ENCODE measurements at regions not wholly inside any gene's neighbourhood (a gene's known extent, or its start where the extent isn't known, plus 50 kb on each side); places are given as distances from the start of the nearest gene placed in this dataset.

DNA sequence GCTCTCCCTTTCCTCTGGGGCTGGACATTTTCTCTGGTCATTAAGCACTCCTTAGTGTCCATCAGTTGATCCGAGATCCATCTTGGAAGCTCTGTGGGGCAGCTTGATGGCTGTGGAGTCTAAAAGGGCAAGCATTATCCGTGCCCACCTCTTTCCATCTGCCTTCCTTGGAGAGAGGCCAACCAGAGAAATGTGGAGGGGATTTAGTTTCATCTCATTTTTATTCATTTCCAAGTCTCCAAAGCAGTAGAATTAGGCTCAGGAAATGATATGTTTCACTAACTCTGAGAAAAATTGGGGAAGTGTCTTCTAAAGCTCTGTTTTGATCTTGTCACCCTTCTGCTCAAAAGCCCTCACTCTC is 95.9 kb upstream of the KLHL25 start:
- DNase-seq: no peak

DNA sequence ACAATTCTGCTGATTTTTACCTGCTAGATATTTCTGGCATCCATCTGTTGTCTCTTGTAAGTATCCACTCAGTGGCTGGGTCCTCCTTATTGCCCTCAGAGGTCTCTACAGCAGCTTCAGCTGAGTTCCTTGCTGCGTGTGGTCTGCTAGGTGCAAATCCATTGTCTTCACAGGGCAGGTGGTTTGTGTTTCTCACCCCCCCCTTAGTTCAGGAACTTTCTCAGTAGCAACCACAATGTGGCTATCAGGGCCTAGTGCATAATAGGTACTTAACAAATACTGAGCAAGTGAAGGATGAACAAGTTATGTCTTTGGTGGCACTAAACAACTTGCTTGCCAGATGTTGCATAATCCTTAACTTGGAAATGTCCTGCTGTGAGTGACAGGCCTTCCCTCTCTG is 96.7 kb upstream of the KLHL25 start:
- DNase-seq: no peak

DNA sequence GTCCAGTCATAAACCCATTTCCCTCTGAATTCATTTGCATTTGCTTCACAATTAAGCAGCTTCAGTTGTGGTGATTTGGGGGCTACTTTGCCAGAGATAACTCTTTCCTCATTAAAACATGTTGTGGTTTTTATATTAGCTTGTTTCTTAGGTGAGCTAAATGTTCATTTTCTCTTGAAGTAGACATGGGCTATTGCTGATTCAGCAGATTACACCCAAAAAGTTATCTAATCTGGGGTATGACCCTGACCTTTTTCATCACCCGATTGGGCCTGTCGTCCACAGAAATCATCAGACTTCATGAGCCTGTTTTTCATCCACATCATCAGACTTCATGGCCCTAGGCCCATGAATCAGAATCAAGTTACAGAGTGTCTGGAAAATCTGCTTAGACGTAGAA is 97.5 kb upstream of the KLHL25 start:
- no peak for DNase-seq

DNA sequence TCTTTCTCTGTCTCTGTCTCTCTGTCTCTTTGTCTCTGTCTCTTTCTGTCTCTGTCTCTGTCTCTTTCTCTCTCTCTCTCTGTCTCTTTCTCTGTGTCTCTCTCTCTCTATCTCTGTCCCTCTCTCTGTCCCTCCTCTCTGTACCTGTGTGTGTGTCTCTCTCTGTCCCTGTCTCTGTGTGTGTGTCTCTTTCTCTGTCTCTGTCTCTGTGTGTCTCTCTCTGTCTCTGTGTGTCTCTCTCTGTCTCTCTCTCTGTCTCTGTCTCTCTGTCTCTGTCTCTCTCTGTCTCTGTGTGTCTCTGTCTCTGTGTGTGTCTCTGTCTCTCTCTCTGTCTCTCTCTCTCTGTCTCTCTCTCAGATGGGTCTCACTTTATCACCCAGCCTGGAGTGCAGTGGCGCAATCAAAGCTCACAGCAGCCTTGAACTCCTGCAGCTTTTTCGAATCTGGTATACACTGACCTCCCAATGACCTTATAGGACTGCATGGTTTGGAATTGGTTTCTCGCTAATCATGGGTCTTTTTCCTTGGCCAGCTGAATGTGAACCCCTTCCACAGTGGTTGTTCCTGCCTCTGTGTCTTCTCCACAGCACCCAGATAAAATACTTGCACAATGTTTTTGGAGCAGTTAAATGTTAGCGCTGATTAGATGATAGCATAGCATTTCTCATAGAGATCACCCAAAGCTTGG is 102.6 kb upstream of the KLHL25 start:
- DNase-seq: no peak

DNA sequence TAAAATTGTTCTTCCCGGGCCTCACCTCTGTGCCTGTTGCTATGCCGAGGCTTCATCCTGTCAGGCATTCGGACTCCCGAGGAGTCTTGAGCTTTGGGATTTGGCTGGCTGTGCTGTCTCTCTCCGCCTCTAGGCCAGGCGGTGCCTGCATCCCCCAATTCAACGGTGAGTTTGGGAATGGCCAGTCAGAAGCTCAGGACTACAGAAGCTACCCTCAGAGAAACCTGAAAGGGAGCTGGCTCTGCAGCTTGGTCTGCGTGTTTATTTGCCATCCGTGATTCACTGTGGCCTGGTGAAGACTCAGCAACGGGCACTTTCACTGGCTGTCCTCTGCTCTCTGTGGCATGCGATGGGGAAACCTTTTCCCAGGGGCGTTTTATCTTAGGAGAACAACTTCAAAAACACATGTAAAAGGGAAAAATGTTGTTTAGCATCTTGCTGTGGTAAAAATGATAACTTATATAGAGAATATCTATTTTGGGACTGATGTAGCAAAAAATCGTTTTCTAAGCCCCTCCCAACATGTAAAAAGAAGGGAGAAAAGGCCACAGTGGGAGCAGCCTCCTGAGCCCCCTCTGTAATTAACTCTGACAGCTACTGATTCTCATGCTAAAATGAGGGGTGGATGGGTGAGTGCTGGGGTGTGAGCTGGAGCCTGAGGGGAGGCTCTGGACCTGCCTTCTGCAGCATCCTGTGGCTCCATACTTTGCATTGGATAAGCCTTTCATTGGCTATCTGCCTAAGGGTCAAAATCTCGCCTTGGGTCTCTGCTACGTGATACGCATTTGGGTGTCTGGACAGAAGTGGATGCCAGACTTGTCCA is 103.4 kb upstream of the KLHL25 start:
- no peak for DNase-seq

DNA sequence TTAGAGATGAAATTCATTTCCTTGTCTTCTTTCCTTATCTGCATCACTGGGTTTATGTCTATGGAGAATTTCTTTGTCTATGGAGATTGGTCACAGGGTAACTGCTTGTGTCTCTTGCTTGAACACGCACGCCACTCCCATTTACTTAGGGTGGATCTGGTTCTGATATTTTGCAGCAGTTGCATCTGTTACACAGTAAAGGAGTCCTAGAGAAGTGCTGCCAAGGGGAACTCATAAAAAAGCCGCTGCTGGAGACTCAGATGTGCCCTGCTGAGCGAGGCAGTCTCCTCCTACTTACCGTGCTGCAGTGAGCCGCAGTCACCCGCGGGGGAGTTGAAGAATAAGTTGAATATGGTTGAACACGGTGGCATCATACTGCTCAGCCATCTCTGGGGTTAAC is 105.2 kb upstream of the KLHL25 start:
- DNase-seq: no peak

DNA sequence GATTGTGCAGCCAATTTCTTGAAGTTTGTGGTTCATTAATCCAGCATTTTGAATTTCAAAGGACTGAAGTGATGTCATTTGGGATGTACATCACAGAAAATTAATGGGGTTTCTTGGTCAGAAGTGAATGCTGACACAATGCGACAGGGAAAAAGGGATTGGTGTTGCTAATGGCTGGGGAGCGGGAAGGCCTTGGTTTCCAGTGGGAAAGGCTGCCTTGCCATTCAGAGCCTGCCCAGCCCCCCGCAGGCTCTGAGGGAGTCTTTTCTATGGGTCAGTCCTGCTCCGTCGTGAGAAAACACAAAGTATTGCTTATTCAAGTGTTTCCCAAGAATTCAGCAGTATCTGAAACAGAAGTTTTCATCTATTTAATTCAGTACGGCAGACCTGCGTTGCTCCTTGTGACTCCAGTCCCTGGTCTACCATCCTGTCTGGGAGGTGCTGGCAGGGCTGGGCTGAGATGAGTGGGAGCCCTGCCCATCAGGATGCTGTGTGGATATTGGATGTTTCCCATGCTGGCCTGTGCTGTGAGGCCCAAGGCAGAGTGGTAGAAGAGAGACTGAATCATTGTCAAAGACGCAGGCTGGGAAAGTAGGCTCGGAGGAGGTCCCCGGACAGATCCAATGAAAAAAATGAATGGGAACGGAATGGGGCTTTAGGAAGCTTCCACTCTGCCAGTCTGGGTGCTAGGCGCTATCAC is 111.2 kb upstream of the KLHL25 start:
- DNase-seq: no peak

DNA sequence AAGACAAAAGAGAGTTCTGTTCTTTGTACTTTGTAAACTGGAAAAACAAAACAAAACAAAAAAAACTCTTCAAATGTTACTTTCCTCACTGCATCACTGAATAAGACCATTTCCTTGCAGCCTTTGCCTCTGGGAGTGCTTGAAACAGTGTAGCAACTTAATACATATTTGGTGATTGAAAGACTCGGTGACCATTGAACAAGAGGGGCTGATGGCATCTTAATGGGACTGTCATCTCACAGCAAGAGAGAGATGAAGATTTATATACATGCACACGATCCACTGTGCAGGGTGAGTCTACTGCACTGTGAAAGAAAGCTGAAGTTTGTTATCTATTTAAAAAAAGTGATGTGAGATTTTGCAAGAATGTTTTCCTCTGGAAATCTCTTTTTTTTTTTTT is 111.9 kb upstream of the KLHL25 start:
- no peak for DNase-seq

DNA sequence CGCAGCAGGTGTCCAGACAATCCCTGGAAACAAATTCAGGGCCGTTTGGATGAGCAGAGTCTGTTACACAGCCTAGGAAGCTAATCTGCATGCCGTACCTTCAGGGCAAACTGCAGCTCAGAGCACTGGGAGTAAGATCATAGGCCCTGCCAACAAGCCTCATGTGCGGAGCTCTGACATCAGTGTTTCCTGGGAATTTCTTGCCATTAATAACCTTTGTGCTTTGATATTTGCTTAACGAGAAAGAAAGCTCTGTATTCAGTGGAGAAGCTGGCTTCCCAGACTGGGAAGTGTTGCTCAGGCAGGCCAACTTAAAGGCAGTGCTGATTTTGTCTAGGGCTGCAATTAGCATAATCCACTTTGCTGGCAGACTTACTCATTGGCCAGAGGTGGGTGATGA is 116.1 kb upstream of the KLHL25 start:
- DNase-seq: no peak

DNA sequence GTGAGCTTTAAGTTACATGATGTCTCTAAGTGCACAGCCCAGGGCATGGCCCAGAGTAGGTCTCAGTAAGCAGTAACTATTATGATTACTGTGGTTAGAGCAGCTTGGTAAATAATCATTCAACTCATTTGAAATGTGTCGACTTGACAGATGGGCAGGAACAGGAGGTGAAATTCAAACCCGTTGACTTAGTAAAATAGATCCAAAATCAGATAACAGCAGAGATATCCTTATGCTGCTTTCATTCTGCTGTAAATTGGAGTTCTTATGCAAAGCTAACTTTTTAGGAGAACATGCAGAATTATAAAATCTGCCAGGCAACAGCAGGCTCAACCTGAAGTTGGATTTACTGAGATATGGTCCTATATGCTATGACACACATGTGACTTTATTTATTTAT is 118.7 kb upstream of the KLHL25 start:
- DNase-seq: no peak

DNA sequence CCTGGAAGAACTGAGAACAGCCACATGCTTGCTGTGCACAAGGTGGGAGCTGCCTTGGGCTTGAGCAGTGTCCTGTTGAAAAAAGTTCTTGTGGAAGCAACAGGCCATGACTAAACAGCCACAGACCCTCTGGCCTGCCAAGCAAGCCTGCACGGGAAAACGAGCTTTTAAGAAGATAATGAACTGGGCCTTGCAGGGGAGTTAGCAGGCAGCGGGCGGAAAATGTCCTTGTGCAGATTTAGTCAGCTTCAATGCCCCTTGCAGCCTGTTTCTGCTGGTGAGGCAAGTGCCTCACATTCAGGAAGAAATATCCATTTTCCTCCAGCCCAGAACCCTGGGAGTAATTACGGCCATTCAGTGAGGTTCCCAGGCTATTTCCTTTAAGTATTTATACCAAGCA is 126.2 kb upstream of the KLHL25 start:
- no peak for DNase-seq

DNA sequence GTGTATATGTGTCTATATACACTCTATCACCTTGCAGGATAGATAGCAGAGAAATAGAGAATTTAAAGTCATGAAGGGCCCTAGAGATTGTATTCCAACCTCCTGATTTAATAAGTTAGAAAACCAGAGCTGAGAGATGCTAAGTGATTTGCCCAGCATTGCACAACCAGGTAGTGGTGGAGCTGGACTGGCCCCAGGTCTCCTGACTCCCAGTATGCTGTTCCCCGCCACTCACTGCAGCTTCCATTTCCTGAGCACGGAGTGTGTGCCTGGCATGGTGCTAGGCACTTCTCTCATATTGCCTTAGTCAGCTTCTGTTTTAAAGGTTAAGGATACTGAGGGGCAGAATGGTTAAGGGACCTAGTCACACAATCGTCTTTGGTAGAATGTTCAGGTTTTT is 129.4 kb upstream of the KLHL25 start:
- DNase-seq: no peak

DNA sequence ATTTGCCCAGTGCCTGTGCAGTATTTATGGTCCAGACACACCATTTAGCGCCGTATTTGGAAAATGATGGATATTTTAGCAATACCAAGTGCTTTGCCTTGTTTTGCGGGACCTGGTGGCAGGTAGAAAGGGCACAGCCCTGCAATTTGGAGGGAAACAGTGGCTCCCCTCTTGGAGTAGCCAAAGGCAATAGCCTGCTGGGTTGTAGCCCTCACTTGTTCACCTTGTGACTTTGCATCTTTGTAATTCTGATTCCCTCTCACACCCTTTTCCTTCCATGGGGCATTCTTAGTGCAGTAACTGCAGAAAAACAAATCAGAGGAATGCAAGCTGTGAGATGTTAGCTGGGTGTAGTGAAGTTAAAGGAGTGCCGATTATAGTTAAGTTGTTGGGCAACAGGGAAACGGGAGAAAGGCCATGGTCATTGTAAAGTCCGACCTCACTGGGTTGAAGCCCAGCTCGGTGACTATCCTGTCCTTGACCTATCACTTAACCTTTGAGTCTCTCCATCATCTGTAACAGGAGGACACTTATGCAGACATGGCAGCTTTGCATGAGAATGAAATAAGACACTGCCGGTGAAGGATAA is 131.0 kb upstream of the KLHL25 start:
- DNase-seq: no peak

DNA sequence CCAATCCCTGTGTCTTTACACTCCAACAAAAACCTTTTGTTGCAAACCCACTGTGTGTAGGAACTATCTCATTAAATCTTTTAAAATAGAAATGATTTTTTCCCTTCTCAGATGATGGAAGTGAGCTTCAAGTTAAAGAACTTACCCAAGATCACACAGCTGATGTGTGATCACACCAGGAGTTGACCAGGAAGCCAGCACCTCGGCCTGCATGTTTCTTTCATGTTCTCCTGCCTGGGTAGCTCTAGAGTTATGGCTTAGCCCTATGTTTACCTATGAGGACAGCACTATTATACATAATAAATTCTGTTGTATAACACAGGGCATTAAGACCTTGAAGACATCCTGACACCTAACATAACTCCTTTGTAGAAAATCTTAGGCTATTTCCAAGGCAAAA is 132.1 kb upstream of the KLHL25 start:
- no peak for DNase-seq

DNA sequence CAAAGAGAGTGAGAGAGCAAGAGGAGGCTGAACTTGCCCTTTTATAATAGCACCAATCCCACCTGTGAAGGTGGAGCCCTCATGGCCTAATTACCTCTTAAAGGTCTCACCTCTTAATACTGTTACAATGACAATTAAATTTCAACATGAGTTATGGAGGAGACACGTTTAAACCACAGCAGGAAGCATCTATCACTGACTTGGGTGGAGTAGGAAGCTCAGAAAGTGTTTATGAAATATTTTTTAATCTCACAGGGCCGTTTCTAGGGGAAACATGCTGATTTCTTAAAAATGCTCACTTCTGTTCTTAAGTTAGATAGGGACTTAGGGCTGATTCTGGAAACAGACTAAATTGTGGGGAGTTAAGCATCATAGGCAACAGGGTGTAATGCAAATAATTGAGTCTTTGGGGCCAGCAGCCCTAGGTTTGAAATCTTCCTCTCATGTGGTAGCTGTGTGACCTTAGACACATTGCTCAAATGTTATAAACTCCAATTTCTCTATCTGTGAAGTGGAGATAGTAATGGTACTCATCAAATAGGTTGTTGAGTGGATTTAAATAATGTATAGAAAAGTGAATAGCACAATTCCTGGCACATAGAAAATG is 133.3 kb upstream of the KLHL25 start:
- DNase-seq: no peak

DNA sequence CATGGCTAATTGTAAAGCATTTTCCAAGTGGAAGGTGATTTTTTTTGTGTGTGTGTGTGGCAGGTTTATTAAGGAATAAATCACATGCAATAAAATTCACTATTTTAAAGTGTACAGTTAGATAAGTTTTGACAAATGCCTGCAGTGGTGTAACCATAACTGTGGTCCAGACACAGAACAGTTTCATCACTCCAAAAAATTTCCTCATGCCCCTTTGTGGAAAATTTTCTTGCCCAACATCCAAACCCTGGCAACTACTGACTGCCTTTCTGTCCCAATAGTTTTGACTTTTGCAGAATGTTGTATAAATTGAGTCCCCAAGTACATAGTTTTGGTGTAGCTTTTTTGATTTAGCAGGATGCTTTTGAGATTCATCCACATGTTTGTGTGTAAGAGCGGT is 135.1 kb upstream of the KLHL25 start:
- no peak for DNase-seq

DNA sequence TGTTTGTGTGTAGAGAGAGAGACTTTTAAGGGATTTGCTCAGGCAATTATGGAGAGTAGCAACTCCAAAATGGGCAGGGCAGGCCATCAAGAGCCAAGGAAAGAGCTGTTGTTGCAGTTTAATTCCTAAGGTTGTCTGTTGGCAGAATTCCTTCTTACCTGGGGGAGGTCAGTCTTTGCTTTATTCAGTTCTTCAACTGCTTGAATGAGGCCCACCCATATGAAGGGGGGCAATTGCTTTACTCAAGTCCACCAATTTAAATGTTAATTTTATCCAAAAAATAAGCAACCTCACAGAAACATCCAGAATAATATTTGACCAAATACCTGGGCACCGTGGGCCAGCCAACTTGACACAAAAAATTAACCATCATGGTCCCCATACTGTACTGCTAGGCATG is 137.7 kb upstream of the KLHL25 start:
- no peak for DNase-seq

DNA sequence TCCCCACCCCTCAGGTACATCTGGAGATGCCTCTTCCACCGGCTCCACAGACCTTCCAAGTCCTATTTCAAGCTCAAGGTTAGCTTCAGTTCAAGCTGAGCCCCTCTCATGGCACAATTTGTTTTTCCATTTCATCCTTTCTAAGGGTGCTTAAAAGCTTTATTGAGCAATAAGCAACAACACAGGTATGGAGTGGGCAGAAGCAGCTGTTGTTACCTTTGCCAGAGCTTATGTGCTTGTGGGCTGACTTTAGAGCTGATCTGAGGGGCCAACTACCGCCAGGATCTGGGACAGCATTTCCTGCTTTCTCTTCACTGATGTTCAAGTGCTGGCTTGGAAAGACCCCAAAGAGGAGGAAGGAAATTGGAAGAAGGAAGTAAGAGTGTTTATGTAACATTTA is 140.0 kb upstream of the KLHL25 start:
- DNase-seq: no peak

DNA sequence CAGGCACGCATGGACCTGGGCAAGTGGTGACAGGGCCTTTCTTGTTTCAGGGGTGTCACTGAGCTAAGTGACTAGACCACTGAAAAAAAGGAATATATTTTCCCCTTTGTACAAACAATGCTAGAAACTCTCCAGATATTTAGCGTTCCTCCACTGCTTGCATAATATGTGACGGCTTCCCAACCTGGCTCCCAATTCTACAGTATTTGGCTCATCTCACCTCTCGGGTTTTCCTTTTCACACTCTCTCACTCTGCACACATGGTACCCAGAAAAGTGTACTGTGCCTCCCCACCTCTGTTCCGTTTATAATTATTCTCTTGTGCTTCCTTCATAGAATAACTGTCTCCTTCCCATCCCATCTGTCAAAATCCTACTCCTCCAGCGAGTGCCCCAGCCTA is 140.5 kb upstream of the KLHL25 start:
- no peak for DNase-seq

DNA sequence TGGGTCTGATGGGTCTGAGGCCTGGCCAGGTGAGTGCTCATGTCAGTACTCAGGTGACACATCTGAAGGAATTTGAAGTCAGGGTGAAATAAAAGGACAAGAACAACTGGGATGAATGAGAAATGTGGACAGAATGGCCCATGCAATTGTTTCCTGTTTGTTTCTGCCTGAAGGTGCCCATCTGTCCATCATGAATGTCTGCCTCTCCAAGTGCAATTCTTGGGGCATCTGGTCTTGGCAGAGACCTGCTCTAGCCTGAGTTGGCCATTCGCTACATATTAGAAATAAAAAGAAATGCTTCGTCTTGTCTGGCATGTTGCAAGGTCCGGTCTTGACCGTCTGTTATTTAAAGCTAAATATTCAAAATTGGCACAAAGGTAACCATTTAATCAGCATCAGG is 142.0 kb upstream of the AGBL1 start:
- no peak for DNase-seq

DNA sequence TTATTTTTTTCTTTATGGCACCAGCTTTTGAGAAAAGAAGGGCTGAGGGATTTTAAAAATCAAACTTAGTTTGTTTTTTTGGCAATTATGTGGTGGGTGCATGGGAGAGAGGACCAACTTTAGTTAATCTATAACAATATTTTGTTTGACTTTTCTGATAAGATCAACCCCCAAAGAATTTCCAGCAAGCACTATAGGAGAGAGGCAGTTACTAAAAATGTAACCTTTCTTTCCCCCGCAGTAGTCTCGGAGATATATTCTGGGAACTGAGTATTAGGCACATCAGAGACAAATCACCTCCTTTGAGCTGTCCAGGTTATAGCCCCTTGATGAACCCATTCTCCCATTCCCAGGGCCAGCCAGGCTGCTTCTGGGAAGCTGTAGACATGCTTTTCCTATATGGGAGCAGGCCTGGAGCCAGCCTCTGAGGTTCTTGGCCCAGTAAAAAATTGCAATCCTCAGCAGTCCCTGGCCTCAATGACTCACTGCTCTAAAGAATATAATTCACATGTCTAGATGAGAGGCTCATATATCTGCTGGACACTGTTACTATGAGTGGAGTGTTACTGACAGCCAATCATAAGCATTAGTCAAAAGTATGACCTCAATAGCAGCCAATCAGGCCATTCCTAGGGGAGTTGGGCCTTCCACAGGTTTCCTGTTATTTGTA is 138.3 kb upstream of the AGBL1 start:
- no peak for DNase-seq

DNA sequence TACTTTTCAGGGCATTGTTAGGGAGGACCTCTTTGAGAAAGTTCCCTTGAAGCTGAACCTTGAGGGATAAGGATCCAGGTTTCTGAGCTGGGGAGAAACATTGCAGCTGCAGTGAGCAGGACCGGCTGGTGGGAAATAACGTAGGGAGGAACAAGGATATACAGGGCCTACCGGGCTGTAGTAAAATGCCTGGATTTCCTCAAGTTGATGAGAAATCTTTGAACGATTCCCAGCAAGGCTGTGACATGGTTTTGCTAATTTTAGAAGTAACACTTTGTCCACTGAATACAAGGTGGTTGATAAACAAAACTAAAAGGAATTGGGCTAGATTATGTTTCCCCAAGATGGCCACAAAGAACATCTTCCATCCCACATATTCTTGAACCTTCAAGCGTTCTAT is 137.0 kb upstream of the AGBL1 start:
- no peak for DNase-seq

DNA sequence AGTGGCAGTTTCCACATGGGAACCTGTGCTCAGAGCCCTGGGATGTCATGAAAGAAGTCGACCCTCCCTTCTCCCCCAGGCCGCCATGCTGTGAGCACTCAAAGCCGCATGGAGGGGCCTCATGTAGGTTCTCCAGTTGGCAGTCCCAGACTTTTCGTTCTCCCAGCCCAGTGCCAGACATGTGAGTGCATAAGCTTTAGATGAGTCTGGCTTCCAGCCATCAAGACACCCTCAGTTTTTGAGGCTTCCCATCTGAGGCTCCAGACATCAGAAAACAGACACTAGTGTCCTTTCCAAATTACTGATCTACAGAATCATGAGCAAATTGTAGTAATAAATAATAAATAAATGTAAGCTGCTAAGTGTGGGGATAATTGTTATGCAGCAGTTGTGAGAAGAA is 136.5 kb upstream of the AGBL1 start:
- no peak for DNase-seq
